ENCODE measurements at regions not wholly inside any gene's neighbourhood (a gene's known extent, or its start where the extent isn't known, plus 50 kb on each side); places are given as distances from the start of the nearest gene placed in this dataset.

GRCh38 chr18:76660571-76661192 lies 161.7 kb upstream of the ZNF236 start:
- Mint-ChIP-seq H3K4me1 (ENCODE audit: low read depth) (peaks cover 13% of the 10 kb centered on the region), H3K9me3 (no peaks in the 10 kb centered on the region), H3K27me3 (peaks cover 30% of the 10 kb centered on the region), H3K36me3 (ENCODE audit: low read depth) (no peaks in the 10 kb centered on the region), H3K27ac (no peak overlapping the region), H3K4me3 (no peak overlapping the region)
- intact Hi-C loops (cut with micrococcal nuclease) = no loop called here

- H3K36me3 Mint-ChIP-seq (ENCODE audit: low read depth) = no peaks in the 10 kb centered on the region
- no peak overlapping the region for H3K27ac Mint-ChIP-seq
- H3K4me3 Mint-ChIP-seq = no peak overlapping the region
- no peaks in the 10 kb centered on the region for H3K9me3 Mint-ChIP-seq
- peaks cover 13% of the 10 kb centered on the region for H3K4me1 Mint-ChIP-seq (ENCODE audit: low read depth)
- peaks cover 30% of the 10 kb centered on the region for H3K27me3 Mint-ChIP-seq
- intact Hi-C loops (cut with micrococcal nuclease) = no loop called here
Measured at GRCh38 chr18:76658627-76659026, 163.6 kb upstream of the ZNF516 start.

GRCh38 chr18:76657911-76658470 lies 162.9 kb upstream of the ZNF516 start:
- Mint-ChIP-seq H3K27me3 (peaks cover 30% of the 10 kb centered on the region), H3K27ac (no peak overlapping the region), H3K36me3 (ENCODE audit: low read depth) (no peaks in the 10 kb centered on the region), H3K9me3 (no peaks in the 10 kb centered on the region), H3K4me1 (ENCODE audit: low read depth) (peaks cover 13% of the 10 kb centered on the region), H3K4me3 (no peak overlapping the region)
- intact Hi-C loops (cut with micrococcal nuclease) = no loop called here

GRCh38 chr18:76656925-76657827 lies 162.1 kb upstream of the ZNF516 start:
- Mint-ChIP-seq H3K4me3 (no peak overlapping the region), H3K27ac (no peak overlapping the region), H3K9me3 (no peaks in the 10 kb centered on the region), H3K4me1 (ENCODE audit: low read depth) (peaks cover 13% of the 10 kb centered on the region), H3K27me3 (peaks cover 30% of the 10 kb centered on the region), H3K36me3 (ENCODE audit: low read depth) (no peaks in the 10 kb centered on the region)
- intact Hi-C loops (cut with micrococcal nuclease) = no loop called here

- Mint-ChIP-seq H3K4me3 (no peak overlapping the region), H3K27me3 (peaks cover 48% of the 10 kb centered on the region), H3K36me3 (ENCODE audit: low read depth) (no peaks in the 10 kb centered on the region), H3K9me3 (no peaks in the 10 kb centered on the region), H3K27ac (no peak overlapping the region), H3K4me1 (ENCODE audit: low read depth) (peaks cover 18% of the 10 kb centered on the region)
- intact Hi-C loops (cut with micrococcal nuclease) = no loop called here
Measured at GRCh38 chr18:76654577-76654976, 159.5 kb upstream of the ZNF516 start.

GRCh38 chr18:76647322-76647721 lies 152.3 kb upstream of the ZNF516 start:
- intact Hi-C loops (cut with micrococcal nuclease) = no loop called here
- H3K9me3 Mint-ChIP-seq = no peaks in the 10 kb centered on the region
- H3K36me3 Mint-ChIP-seq (ENCODE audit: low read depth) = no peaks in the 10 kb centered on the region
- H3K4me1 Mint-ChIP-seq (ENCODE audit: low read depth) = peaks cover 5% of the 10 kb centered on the region
- H3K4me3 Mint-ChIP-seq = no peak overlapping the region
- no peak overlapping the region for H3K27ac Mint-ChIP-seq
- H3K27me3 Mint-ChIP-seq = peaks cover 26% of the 10 kb centered on the region

GRCh38 chr18:76644580-76644979 lies 149.5 kb upstream of the ZNF516 start:
- Mint-ChIP-seq H3K36me3 (ENCODE audit: low read depth) (no peaks in the 10 kb centered on the region), H3K4me3 (no peak overlapping the region), H3K4me1 (ENCODE audit: low read depth) (no peaks in the 10 kb centered on the region), H3K9me3 (no peaks in the 10 kb centered on the region), H3K27ac (no peak overlapping the region), H3K27me3 (peaks cover 12% of the 10 kb centered on the region)
- intact Hi-C loops (cut with micrococcal nuclease) = no loop called here

GRCh38 chr18:76643996-76644395 lies 149.0 kb upstream of the ZNF516 start:
- H3K4me3 Mint-ChIP-seq = no peak overlapping the region
- no peaks in the 10 kb centered on the region for H3K36me3 Mint-ChIP-seq (ENCODE audit: low read depth)
- peaks cover under 1% of the 10 kb centered on the region for H3K4me1 Mint-ChIP-seq (ENCODE audit: low read depth)
- H3K27me3 Mint-ChIP-seq = peaks cover 12% of the 10 kb centered on the region
- intact Hi-C loops (cut with micrococcal nuclease) = no loop called here
- no peaks in the 10 kb centered on the region for H3K9me3 Mint-ChIP-seq
- H3K27ac Mint-ChIP-seq = no peak overlapping the region

- H3K9me3 Mint-ChIP-seq = no peaks in the 10 kb centered on the region
- H3K27me3 Mint-ChIP-seq = peaks cover 13% of the 10 kb centered on the region
- intact Hi-C loops (cut with micrococcal nuclease) = no loop called here
- no peak overlapping the region for H3K27ac Mint-ChIP-seq
- peaks cover 9% of the 10 kb centered on the region for H3K4me1 Mint-ChIP-seq (ENCODE audit: low read depth)
- no peaks in the 10 kb centered on the region for H3K36me3 Mint-ChIP-seq (ENCODE audit: low read depth)
- H3K4me3 Mint-ChIP-seq = no peak overlapping the region
Measured at GRCh38 chr18:76643199-76643598, 148.2 kb upstream of the ZNF516 start.

- no peaks in the 10 kb centered on the region for H3K9me3 Mint-ChIP-seq
- intact Hi-C loops (cut with micrococcal nuclease) = no loop called here
Measured at GRCh38 chr18:76640438-76640837, 145.4 kb upstream of the ZNF516 start.

GRCh38 chr18:76634564-76634963 lies 139.5 kb upstream of the ZNF516 start:
- Mint-ChIP-seq H3K36me3 (ENCODE audit: low read depth) (no peaks in the 10 kb centered on the region), H3K9me3 (no peaks in the 10 kb centered on the region), H3K4me1 (ENCODE audit: low read depth) (peaks cover 36% of the 10 kb centered on the region), H3K27ac (no peak overlapping the region), H3K27me3 (peaks cover 9% of the 10 kb centered on the region), H3K4me3 (no peak overlapping the region)
- intact Hi-C loops (cut with micrococcal nuclease) = no loop called here

More at GRCh38 chr18:76640438-76640837, 145.4 kb upstream of the ZNF516 start:
- H3K27me3 Mint-ChIP-seq = peaks cover 12% of the 10 kb centered on the region
- no peak overlapping the region for H3K27ac Mint-ChIP-seq
- no peaks in the 10 kb centered on the region for H3K36me3 Mint-ChIP-seq (ENCODE audit: low read depth)
- H3K4me1 Mint-ChIP-seq (ENCODE audit: low read depth) = peaks cover 14% of the 10 kb centered on the region
- H3K4me3 Mint-ChIP-seq = no peak overlapping the region

GRCh38 chr18:76633588-76634269 lies 138.7 kb upstream of the ZNF516 start:
- peaks cover 4% of the 10 kb centered on the region for H3K27me3 Mint-ChIP-seq
- H3K36me3 Mint-ChIP-seq (ENCODE audit: low read depth) = no peaks in the 10 kb centered on the region
- intact Hi-C loops (cut with micrococcal nuclease) = no loop called here
- H3K4me3 Mint-ChIP-seq = no peak overlapping the region
- H3K27ac Mint-ChIP-seq = no peak overlapping the region
- H3K9me3 Mint-ChIP-seq = peaks cover 2% of the 10 kb centered on the region
- peaks cover 32% of the 10 kb centered on the region for H3K4me1 Mint-ChIP-seq (ENCODE audit: low read depth)

- Mint-ChIP-seq H3K27ac (no peak overlapping the region), H3K36me3 (ENCODE audit: low read depth) (no peaks in the 10 kb centered on the region), H3K9me3 (peaks cover 8% of the 10 kb centered on the region), H3K27me3 (no peaks in the 10 kb centered on the region), H3K4me1 (ENCODE audit: low read depth) (no peaks in the 10 kb centered on the region), H3K4me3 (no peak overlapping the region)
- intact Hi-C loops (cut with micrococcal nuclease) = loop anchor here (10.0 kb wide), 1 partner anchor 153 kb away; no protein-coding TSS in a partner anchor
Measured at GRCh38 chr18:76627444-76627843, 132.4 kb upstream of the ZNF516 start.

- Mint-ChIP-seq H3K4me1 (ENCODE audit: low read depth) (no peaks in the 10 kb centered on the region), H3K9me3 (peaks cover 8% of the 10 kb centered on the region), H3K36me3 (ENCODE audit: low read depth) (no peaks in the 10 kb centered on the region), H3K4me3 (no peak overlapping the region), H3K27me3 (no peaks in the 10 kb centered on the region), H3K27ac (no peak overlapping the region)
- intact Hi-C loops (cut with micrococcal nuclease) = loop anchor here (10.0 kb wide), 1 partner anchor 152 kb away; no protein-coding TSS in a partner anchor
Measured at GRCh38 chr18:76626991-76627390, 131.9 kb upstream of the ZNF516 start.
